ENCODE measurements at regions not wholly inside any gene's neighbourhood (a gene's known extent, or its start where the extent isn't known, plus 50 kb on each side); places are given as distances from the start of the nearest gene placed in this dataset.

- no peak for DNase-seq
- H3K36me3 ChIP-seq (ENCODE audit: control insufficient read depth, insufficient read depth, low read length) = no peaks in the 10 kb centered on the region
- no peak overlapping the region for H3K27ac ChIP-seq (ENCODE audit: low read length)
- no CpG with 5 or more reads among the region's 5 CpGs for WGBS (ENCODE audit: insufficient coverage, low lambda C conversion rate)
- H3K4me3 ChIP-seq (ENCODE audit: low read length) = no peak overlapping the region
- H3K4me1 ChIP-seq (ENCODE audit: control insufficient read depth, insufficient read depth, low read length) = peaks cover 3% of the 10 kb centered on the region
- H3K9me3 ChIP-seq (ENCODE audit: control insufficient read depth, low read depth, low read length) = no peaks in the 10 kb centered on the region
- H3K27me3 ChIP-seq (ENCODE audit: control insufficient read depth, insufficient read depth, low read length) = no peaks in the 10 kb centered on the region
These were observed 170.3 kb upstream of the MGAT5 start for GRCh38 chr2:134083548-134083947.

GRCh38 chr2:134086594-134087219, 167.2 kb upstream of the MGAT5 start:
- WGBS (ENCODE audit: insufficient coverage, low lambda C conversion rate) = no CpG with 5 or more reads among the region's 9 CpGs
- no peaks in the 10 kb centered on the region for H3K9me3 ChIP-seq (ENCODE audit: control insufficient read depth, low read depth, low read length)
- H3K36me3 ChIP-seq (ENCODE audit: control insufficient read depth, insufficient read depth, low read length) = no peaks in the 10 kb centered on the region
- H3K4me3 ChIP-seq (ENCODE audit: low read length) = no peak overlapping the region
- no peak overlapping the region for H3K27ac ChIP-seq (ENCODE audit: low read length)
- H3K4me1 ChIP-seq (ENCODE audit: control insufficient read depth, insufficient read depth, low read length) = peaks cover 3% of the 10 kb centered on the region
- no peak for DNase-seq
- H3K27me3 ChIP-seq (ENCODE audit: control insufficient read depth, insufficient read depth, low read length) = no peaks in the 10 kb centered on the region

DNA sequence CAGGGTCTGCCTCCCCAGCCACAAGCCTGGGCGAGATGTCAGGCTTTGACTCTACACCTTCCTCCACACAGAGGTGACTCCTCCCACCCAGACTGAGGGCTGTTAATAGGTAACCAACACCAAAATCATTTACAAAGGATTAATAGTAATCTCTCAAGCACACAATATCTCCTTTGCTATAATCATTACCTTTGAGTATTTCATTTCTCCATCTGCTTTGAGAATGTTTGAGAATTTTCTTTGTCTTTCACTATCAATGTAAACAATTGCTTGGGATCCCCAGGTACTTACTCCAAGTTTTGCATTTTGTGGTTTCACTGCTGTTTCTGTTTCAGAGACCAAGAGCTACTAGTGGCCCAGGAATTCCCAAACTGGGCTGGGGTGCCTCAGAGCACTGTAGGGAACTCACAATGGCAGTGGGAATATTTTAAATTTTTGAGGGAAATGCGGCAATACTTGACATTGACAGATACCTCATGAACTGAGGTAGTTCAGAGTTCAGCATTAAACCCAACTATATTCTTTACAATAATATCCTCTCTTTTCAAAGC, 166.4 kb upstream of the MGAT5 start:
- Histone ChIP-seq H3K36me3 (ENCODE audit: control insufficient read depth, insufficient read depth, low read length) (no peaks in the 10 kb centered on the region), H3K4me1 (ENCODE audit: control insufficient read depth, insufficient read depth, low read length) (peaks cover 3% of the 10 kb centered on the region), H3K9me3 (ENCODE audit: control insufficient read depth, low read depth, low read length) (no peaks in the 10 kb centered on the region), H3K4me3 (ENCODE audit: low read length) (no peak overlapping the region), H3K27ac (ENCODE audit: low read length) (no peak overlapping the region), H3K27me3 (ENCODE audit: control insufficient read depth, insufficient read depth, low read length) (no peaks in the 10 kb centered on the region)
- WGBS (ENCODE audit: insufficient coverage, low lambda C conversion rate) = no CpG with 5 or more reads among the region's 2 CpGs
- DNase-seq = peak in 1 of 2 donors; percentile 71

- WGBS (ENCODE audit: insufficient coverage, low lambda C conversion rate) = 100% methylated on average over 1 of the region's 2 CpGs
- peak in 1 of 2 donors; percentile 51 for DNase-seq
- Histone ChIP-seq H3K4me1 (ENCODE audit: control insufficient read depth, insufficient read depth, low read length) (peaks cover 3% of the 10 kb centered on the region), H3K27me3 (ENCODE audit: control insufficient read depth, insufficient read depth, low read length) (no peaks in the 10 kb centered on the region), H3K27ac (ENCODE audit: low read length) (no peak overlapping the region), H3K4me3 (ENCODE audit: low read length) (no peak overlapping the region), H3K9me3 (ENCODE audit: control insufficient read depth, low read depth, low read length) (no peaks in the 10 kb centered on the region), H3K36me3 (ENCODE audit: control insufficient read depth, insufficient read depth, low read length) (no peaks in the 10 kb centered on the region)
These were observed 164.4 kb upstream of the MGAT5 start for GRCh38 chr2:134089454-134089853.

DNA sequence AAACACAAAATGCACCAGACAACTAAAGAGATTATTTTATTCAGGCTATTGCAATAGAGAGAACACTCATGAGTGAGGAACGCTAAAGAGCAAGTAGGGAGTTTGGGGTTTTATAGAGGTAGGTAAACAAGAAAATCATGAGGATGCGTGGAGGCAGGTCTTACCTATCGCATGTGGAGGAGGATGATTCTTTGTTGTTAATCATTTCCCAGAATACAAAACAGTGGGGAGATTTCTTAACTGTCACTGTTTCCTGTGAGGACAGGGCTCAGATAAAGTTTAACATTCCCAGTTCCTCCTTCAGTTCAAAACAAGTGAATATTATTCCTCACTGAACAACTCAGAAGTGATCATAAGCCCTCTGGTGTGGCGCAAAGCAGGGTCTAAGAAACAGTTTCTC, 156.1 kb upstream of the MGAT5 start:
- Histone ChIP-seq H3K36me3 (ENCODE audit: control insufficient read depth, insufficient read depth, low read length) (no peaks in the 10 kb centered on the region), H3K27me3 (ENCODE audit: control insufficient read depth, insufficient read depth, low read length) (no peaks in the 10 kb centered on the region), H3K27ac (ENCODE audit: low read length) (no peak overlapping the region), H3K4me1 (ENCODE audit: control insufficient read depth, insufficient read depth, low read length) (no peaks in the 10 kb centered on the region), H3K4me3 (ENCODE audit: low read length) (no peak overlapping the region), H3K9me3 (ENCODE audit: control insufficient read depth, low read depth, low read length) (no peaks in the 10 kb centered on the region)
- no CpG with 5 or more reads among the region's 4 CpGs for WGBS (ENCODE audit: insufficient coverage, low lambda C conversion rate)
- DNase-seq = no peak

GRCh38 chr2:134098321-134098720, 155.6 kb upstream of the MGAT5 start:
- Histone ChIP-seq H3K27me3 (ENCODE audit: control insufficient read depth, insufficient read depth, low read length) (no peaks in the 10 kb centered on the region), H3K36me3 (ENCODE audit: control insufficient read depth, insufficient read depth, low read length) (no peaks in the 10 kb centered on the region), H3K4me1 (ENCODE audit: control insufficient read depth, insufficient read depth, low read length) (no peaks in the 10 kb centered on the region), H3K9me3 (ENCODE audit: control insufficient read depth, low read depth, low read length) (no peaks in the 10 kb centered on the region), H3K4me3 (ENCODE audit: low read length) (no peak overlapping the region), H3K27ac (ENCODE audit: low read length) (no peak overlapping the region)
- no CpG with 5 or more reads among the region's 3 CpGs for WGBS (ENCODE audit: insufficient coverage, low lambda C conversion rate)
- no peak for DNase-seq

GRCh38 chr2:134099273-134099672, 154.6 kb upstream of the MGAT5 start:
- DNase-seq = no peak
- Histone ChIP-seq H3K9me3 (ENCODE audit: control insufficient read depth, low read depth, low read length) (no peaks in the 10 kb centered on the region), H3K4me3 (ENCODE audit: low read length) (no peak overlapping the region), H3K36me3 (ENCODE audit: control insufficient read depth, insufficient read depth, low read length) (no peaks in the 10 kb centered on the region), H3K27me3 (ENCODE audit: control insufficient read depth, insufficient read depth, low read length) (no peaks in the 10 kb centered on the region), H3K4me1 (ENCODE audit: control insufficient read depth, insufficient read depth, low read length) (no peaks in the 10 kb centered on the region), H3K27ac (ENCODE audit: low read length) (no peak overlapping the region)
- 80% methylated on average over 1 of the region's 1 CpG for WGBS (ENCODE audit: insufficient coverage, low lambda C conversion rate)

GRCh38 chr2:134103196-134103595, 150.7 kb upstream of the MGAT5 start:
- WGBS (ENCODE audit: insufficient coverage, low lambda C conversion rate) = 100% methylated on average over 2 of the region's 2 CpGs

DNA sequence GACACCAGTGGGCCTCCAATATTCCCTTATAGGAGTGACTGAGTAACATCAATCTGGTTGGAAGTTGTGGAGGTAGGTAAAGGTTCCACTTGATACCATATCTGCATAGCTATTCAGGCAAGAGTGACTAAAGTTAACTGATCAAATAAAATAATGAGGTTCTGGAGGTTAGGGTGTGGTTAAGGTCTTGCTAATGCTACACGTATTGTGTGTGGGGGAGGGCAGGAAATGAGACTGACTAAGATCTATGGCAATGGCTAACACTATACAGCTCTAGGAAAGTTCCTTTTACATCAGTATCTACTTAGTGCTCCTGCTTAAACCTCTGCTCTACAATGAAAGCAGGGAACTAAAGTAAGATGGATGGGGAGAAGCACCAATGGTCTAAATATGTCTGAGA, 149.1 kb upstream of the MGAT5 start:
- Histone ChIP-seq H3K27me3 (ENCODE audit: control insufficient read depth, insufficient read depth, low read length) (no peaks in the 10 kb centered on the region), H3K4me1 (ENCODE audit: control insufficient read depth, insufficient read depth, low read length) (no peaks in the 10 kb centered on the region), H3K4me3 (ENCODE audit: low read length) (no peak overlapping the region), H3K27ac (ENCODE audit: low read length) (no peak overlapping the region), H3K9me3 (ENCODE audit: control insufficient read depth, low read depth, low read length) (peaks cover 7% of the 10 kb centered on the region), H3K36me3 (ENCODE audit: control insufficient read depth, insufficient read depth, low read length) (no peaks in the 10 kb centered on the region)
- no peak for DNase-seq
- no CpG with 5 or more reads among the region's 1 CpG for WGBS (ENCODE audit: insufficient coverage, low lambda C conversion rate)

More at GRCh38 chr2:134103196-134103595, 150.7 kb upstream of the MGAT5 start:
- H3K27me3 ChIP-seq (ENCODE audit: control insufficient read depth, insufficient read depth, low read length) = no peaks in the 10 kb centered on the region
- H3K9me3 ChIP-seq (ENCODE audit: control insufficient read depth, low read depth, low read length) = no peaks in the 10 kb centered on the region
- H3K27ac ChIP-seq (ENCODE audit: low read length) = no peak overlapping the region
- no peaks in the 10 kb centered on the region for H3K36me3 ChIP-seq (ENCODE audit: control insufficient read depth, insufficient read depth, low read length)
- H3K4me3 ChIP-seq (ENCODE audit: low read length) = no peak overlapping the region
- no peak for DNase-seq
- no peaks in the 10 kb centered on the region for H3K4me1 ChIP-seq (ENCODE audit: control insufficient read depth, insufficient read depth, low read length)

GRCh38 chr2:134107402-134107801, 146.5 kb upstream of the MGAT5 start:
- no peaks in the 10 kb centered on the region for H3K36me3 ChIP-seq (ENCODE audit: control insufficient read depth, insufficient read depth, low read length)
- H3K4me1 ChIP-seq (ENCODE audit: control insufficient read depth, insufficient read depth, low read length) = no peaks in the 10 kb centered on the region
- H3K27ac ChIP-seq (ENCODE audit: low read length) = no peak overlapping the region
- H3K9me3 ChIP-seq (ENCODE audit: control insufficient read depth, low read depth, low read length) = peaks cover 17% of the 10 kb centered on the region
- H3K27me3 ChIP-seq (ENCODE audit: control insufficient read depth, insufficient read depth, low read length) = no peaks in the 10 kb centered on the region
- DNase-seq = no peak
- no peak overlapping the region for H3K4me3 ChIP-seq (ENCODE audit: low read length)
- WGBS (ENCODE audit: insufficient coverage, low lambda C conversion rate) = no CpG with 5 or more reads among the region's 3 CpGs

DNA sequence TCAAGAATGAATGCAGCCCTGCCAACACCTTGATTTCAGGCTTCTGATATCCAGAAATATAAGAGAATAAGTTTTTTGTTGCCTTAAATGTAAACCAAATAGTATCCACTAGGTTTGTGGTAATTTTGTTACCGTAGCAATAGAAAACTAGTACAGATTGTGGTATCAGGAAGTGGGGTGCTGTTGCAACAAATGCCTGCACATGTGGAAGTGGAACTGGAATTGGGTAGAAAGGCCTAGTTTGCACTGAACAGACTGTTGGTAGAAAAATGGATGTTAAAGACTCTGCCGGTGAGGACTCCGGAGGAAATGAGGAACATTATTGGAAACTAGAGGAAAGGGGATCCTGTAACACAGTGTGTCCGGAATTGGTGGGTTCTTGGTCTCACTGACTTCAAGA, 145.8 kb upstream of the MGAT5 start:
- Histone ChIP-seq H3K9me3 (ENCODE audit: control insufficient read depth, low read depth, low read length) (peaks cover 17% of the 10 kb centered on the region), H3K27me3 (ENCODE audit: control insufficient read depth, insufficient read depth, low read length) (no peaks in the 10 kb centered on the region), H3K36me3 (ENCODE audit: control insufficient read depth, insufficient read depth, low read length) (no peaks in the 10 kb centered on the region), H3K4me3 (ENCODE audit: low read length) (no peak overlapping the region), H3K4me1 (ENCODE audit: control insufficient read depth, insufficient read depth, low read length) (no peaks in the 10 kb centered on the region), H3K27ac (ENCODE audit: low read length) (no peak overlapping the region)
- DNase-seq = no peak
- WGBS (ENCODE audit: insufficient coverage, low lambda C conversion rate) = no CpG with 5 or more reads among the region's 4 CpGs

Measured in large intestine (tissue), 3 donors.